Fibroblast of skin of left quadriceps (primary cell): ENCODE measurements at regions not wholly inside any gene's neighbourhood (a gene's known extent, or its start where the extent isn't known, plus 50 kb on each side); places are given as distances from the start of the nearest gene placed in this dataset.

Experiments
- DNase-seq, 2 experiments: peaks; one replicate each; pipeline ENCODE4 v3.0.0-alpha.2; 2013; ENCODE audit warnings: low read depth in 2 of 2

DNA sequence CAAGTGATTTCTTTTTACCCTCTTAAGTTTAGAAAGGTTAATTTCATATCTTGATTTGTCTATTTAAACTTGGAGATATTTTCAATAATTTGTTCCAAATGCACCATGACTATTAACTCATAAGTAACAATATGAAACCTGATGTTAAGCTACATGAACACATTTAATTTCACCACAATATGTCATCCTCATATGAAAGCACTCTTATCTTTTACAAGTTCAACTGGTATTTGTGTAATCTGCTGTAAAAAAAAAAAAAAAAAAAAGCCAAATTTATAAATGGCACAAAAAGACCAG, 110.4 kb downstream of the HFE start:
- DNase-seq: no peak

DNA sequence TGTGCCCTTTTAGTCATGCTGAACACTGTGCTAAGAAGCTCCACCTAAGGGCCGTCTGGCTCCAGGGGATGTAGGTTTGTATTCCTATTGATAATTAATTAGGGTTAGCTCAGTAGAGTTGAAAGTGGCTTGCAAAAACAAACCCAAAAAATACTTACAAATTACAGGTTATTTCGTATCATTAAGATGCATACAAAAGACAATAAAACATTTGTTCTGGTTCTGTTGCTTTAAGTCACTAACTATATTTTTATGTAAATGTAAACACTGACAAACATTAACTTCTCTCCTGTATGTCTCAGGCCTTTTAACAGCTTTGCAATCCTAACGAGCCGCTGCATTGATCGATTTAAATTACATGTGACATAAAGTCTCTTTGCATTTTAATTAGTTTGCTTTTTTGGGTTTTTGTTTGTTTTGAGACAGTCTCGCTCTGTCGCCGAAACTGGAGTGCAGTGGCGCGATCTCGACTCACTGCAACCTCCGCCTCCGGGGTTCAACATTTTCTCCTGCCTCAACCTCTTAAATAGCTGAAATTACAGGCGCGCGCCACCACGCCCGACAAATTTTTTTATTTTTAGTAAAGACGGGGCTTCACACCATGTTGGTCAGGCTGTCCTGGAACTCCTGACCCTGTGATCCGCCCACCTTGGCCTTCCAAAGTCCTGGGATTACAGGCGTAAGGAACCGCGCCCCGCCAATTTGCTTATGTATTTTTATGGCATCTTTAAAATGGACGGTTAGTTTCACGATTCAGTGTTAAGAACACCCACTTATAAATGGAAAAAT, 110.9 kb downstream of the HFE start:
- no peak for DNase-seq

DNA sequence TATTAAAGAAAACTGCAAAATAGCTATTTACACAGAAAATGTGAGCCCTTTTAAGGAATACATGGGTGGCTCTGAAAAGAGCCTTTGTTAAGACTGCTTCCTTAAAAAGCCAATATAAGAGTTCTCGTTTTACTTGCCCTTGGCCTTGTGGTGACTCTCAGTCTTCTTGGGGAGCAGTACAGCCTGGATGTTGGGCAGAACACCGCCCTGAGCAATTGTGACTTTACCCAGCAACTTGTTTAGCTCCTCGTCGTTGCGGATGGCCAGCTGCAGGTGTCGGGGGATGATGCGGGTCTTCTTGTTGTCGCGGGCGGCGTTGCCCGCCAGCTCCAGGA, 111.5 kb downstream of the HFE start:
- DNase-seq: no peak

DNA sequence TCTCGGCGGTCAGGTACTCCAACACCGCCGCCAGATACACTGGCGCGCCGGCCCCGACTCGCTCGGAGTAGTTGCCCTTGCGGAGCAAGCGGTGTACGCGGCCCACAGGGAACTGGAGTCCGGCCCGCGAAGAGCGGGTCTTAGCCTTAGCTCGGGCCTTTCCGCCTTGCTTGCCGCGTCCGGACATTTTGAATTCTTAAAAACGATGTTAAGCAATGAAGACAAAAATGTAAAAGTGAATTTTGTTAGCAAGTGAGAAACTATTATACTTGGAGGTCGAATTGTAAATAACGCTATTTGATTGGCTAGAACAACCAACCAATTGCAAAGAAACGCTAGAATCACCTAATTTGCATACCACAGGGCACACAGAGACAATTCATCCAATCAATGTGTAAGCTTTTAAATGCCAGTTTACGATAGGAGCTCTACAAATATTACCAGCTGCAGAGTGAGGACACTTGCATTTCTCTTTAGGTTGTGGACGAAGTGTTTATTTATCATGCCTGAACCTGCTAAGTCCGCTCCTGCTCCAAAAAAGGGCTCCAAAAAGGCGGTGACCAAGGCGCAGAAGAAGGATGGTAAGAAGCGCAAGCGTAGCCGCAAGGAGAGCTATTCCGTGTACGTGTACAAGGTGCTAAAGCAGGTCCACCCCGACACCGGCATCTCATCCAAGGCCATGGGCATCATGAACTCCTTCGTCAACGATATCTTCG, 112.0 kb downstream of the HFE start:
- peak; percentile 92 to 93 for DNase-seq

DNA sequence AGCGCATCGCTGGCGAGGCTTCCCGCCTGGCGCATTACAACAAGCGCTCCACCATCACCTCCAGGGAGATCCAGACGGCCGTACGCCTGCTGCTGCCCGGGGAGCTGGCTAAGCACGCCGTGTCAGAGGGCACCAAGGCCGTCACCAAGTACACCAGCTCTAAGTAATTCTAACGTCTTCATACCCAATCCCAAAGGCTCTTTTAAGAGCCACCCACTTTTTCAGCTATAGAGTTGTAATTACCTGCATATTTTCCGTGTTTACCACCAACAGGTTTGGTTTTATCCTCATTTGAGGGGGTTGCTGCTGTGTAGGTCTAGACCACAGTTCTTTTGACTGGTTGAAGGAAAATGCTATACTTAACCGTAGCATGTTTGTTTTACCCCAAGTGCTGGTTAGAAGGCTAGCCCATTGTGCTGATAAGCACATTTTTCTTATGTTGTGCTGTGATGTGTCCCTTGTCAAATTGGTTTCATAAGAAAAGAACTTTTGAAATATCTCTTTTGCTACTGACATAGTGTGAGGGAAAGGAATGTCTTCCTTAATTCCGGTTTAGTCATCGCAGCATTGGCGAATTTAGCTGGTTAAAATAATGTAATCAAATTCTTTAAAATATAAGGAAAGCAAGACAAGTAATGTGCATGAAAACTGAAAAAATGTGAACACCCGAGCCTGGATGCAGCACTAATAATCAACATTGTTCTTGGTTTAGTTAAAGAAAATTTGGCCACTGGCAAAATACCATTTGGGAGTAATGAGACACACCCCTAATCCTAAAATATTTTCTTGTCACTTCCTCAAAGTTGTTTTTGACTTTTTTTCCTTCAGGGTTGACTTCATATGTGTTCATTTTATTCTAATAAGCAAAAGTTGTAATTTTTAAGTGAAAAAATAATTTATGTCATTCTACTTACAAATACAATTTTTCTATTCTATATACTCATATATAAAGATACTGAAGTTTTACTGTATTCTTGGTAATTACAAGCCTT, 112.8 kb downstream of the HFE start:
- DNase-seq: no peak

DNA sequence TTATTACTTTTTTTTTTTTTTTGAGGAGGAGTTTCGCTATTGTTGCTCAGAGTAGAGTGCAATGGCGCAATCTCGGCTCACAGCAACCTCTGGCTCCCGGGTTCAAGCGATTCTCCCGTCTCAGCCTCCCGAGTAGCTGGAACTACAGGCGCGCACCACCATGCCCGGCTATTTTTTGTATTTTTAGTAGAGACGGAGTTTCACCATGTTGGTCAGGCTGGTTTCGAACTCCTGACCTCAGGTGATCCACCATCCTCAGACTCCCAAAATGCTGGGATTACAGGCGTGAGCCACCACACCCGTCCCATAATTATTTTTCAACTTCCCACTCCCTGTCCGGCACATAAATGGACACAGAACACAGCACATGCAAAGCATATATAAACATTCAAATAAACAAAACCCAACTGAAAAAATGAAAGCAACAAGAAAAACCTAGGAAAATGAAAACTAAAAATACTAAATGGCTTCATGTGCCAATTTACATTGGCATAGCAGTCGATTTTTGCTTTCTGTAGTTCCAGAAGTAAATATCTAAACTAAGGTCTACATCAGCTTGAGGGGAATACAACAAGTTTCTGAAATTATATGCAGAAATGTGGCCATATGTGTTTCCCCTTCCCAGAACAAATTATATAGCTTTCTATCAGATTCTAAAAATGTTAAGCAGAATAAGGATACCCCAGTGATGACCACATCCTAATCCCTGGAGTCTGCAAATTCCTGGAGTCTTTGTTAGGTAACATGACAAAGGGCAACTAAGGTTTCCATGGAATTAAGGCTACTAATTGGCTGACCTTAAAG, 113.9 kb downstream of the HFE start:
- DNase-seq: no peak

DNA sequence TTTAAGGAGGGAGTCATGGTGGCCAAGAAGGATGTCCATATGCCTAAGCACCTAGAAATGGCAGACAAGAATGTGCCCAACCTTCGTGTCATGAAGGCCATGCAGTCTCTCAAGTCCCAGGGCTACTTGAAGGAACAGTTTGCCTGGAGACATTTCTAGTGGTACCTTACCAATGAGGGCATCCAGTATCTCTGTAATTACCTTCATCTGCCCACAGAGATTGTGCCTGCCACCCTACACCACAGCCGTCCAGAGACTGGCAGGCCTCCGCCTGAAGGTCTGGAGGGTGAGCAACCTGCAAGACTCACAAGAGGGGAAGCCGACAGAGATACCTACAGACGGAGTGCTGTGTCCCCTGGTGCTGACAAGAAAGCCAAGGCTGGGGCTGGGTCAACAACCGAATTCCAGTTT, 115.0 kb downstream of the HFE start:
- no peak for DNase-seq

DNA sequence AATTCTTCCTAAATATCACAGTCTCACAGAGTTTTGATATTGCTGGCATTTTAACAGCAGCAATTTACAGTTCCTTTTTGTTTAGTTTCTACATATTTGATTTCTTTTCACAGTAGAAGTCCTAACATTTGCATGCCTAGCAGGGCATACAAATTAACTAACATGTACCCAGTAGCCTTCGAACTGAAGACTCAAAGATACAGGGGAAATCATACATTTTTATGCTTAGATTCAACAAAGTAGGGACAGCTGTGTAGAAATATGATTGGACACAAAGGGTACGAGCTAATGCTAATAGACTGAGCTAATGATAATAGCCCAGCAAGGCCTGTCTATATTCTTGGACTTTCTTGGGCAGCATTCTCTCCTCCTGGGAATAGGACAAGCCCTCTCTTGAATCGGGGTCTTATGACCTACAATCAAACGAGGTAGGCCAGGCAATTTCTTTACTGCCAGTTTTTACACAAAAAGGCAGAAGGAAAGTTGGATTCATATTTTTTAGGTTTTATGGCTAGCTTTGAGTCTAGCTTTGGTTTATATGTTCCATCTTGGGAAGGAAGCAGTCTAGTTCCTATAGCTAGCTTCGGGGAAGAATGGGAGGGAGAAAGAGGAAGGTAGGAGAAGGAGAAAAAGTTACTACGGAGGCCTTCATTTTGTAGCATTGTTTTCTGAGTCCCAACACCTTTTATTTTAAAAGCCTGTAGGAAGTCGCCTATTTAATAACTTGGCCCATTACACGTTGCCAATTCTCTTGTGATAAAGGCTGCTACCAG, 115.8 kb downstream of the HFE start:
- DNase-seq: no peak

DNA sequence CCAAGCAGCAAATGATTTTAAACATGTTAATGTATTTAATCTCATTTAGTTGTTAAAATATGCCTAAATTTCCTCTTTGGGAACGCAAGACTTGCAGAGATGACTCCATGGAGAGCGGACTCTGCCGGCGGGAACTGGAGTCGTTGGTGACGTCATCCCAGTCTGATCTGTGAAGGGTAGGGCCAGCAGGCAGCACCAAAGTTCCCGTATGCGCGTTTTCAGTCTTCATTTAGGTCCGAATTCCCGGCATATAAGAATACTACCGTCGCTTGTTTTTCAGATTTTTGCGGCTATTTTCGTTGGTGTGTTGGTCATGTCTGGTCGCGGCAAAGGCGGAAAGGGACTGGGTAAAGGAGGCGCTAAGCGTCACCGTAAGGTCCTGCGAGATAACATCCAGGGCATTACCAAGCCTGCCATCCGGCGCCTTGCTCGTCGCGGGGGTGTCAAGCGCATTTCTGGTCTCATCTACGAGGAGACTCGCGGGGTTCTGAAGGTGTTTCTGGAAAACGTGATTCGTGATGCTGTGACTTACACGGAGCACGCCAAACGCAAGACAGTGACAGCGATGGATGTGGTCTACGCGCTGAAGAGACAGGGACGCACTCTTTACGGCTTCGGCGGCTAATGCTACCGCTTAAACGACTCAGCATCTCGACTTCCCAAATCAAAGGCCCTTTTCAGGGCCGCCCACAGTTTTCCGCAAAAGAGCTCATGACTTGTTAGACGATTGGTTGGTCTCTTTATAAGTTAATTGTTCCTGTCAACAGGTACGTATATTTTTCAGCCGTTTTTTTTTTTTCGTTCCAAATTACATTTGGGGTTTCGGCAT, 117.3 kb downstream of the HFE start:
- DNase-seq: peak; percentile 98

DNA sequence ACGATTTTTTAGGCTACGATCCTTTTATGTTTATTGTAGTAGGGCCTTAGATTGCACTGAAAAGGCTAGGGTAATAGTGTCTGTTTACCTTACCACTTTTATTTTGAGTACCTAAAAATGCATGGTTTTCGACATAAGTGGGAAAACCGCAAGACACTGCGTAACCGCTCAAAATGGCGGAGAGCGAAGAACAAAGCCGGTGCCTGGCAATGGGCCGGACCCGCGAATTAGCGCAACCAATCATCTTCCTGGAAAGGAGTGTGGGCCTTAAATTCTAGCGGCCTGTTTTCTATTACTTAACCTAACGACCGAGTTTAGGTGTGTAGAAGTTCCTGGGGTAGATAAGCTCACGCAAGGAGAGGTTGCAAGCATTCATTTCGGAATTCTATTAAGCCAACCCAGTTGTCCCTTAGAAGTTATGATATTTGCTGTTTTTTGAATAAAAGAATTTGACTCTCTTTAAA, 118.0 kb downstream of the HFE start:
- DNase-seq: peak; percentile 86

DNA sequence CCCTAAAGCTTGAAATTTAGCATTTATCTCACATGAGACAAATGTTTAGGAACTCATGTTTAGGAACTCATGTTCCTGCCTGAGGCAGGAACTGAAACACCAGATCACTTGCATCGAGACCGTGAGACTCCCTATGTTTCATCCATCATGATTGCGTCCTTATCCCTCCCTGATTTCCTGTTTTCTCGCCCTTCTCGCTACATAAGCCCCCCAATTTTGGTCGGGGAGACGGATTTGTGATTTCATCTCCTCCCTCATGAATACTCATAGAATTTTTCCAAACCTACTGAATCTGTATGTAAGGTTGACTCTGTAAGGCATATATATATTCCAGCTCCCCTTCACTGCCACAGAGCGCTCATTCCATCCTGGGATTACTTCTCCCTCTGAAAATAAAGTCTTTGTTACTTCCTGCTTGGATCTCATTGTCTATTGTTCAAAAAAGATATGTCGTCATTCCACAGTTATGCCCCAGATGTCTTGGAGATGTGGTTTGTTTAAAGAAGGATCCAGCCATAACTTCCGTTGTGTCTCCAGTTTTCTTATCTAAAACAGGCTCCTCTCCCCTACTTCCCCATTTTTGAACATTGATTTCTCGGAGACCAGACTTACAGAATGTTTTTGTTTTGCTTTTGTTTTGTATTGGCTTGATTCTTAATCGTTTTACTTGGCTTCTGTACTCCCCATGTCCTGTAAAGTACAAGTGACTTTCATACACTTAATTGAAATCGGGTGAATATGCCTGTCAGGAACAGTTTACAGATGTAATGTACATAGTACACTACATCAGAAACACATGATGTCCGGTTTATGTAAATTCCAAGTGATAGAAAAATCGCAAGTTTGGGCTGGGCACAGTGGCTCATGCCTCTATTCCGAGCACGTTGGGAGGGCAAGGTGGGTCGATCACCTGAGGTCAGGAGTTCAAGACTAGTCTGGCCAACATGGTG, 118.7 kb downstream of the HFE start:
- peak; percentile 69 for DNase-seq

DNA sequence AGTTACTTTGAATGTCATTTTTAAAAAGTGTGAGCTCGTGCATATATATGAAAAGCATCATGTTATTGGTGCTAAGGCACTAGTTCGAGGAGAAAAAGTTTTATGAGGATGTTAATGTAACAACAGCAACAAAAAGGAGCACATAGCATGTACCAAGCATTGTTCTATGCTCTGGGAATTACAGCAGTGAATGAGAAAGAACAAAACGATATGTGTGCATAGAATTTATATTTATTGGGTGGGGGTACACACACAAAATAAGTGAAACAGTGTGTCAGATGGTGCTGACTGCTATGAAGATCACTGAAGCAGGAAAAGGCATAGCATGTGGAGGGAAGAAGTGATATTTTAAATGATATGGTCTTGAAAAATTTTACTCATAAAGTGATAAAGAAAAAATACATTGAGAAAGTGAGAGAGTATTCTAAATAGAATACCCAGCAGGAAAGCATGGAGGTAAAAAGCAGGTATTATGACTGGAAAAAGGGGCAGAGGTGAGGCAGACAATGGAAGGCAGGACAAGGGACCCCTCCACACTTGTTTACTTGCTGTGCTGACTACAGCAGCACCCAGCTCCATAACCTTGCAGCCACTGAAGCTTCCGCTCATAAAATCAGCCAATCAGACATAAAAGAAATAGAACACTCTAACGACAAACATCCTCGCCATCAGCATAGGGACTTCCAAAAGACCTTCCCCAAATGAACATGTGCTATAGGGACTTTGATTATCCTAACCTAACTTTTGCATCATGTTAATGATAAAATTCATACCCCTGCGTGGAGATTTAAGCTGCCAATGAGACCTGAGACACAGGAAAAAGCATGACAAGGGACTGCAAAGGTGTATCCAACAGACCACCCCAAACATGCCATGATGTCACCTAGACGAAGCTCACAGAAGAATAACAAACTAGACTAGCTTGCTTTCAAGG, 119.9 kb downstream of the HFE start:
- no peak for DNase-seq

DNA sequence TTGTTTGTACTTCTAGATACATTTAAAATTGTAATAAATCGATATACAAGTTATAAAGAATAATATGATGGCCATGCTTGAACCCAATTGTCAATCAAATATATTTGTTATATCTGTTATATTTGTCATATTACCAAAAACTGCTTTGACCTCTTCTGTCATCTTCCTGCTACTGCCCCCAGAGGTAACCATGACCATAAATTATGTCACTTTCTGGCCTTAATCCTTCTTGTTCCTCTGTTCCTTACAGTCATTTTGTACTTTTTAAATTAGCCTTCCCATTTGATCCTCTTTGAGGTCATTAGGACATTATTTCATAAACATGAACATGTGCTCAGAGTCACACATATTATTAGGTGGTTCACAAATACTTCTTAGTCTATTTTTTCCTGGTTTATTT, 124.7 kb downstream of the HFE start:
- DNase-seq: no peak

DNA sequence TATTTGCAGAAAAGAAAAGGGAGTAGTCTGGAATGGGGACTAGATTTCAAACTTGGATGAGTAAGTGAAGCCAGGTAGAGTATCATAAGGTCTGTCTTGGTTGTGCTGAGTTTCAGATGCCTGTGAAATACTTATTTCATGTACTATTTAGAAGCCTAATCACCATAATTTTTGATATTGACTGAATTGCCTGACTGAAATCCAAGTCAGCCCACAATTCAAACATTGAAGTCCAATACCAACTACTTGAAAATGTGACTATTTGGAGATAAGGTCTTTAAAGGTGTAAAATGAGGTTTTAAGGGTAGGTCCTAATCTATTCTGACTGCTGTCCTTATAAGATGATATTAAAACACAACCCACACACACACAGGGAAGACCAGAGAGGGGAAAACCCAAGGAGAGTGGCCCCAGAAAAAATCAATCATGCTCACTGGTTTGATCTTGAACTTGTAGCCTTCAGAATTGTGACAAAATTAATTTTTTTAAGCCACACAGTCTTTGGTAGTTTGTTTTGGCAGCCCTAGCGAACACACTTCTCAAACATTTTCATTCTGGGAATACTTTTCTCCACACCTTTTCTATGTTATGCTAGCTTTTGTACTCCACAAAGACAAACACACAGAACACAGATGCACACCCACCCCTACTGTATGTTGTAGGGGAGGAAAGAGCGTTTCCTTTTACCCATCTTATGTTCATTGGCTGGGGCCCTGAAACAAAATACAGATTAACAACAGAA, 126.3 kb downstream of the HFE start:
- DNase-seq: no peak

DNA sequence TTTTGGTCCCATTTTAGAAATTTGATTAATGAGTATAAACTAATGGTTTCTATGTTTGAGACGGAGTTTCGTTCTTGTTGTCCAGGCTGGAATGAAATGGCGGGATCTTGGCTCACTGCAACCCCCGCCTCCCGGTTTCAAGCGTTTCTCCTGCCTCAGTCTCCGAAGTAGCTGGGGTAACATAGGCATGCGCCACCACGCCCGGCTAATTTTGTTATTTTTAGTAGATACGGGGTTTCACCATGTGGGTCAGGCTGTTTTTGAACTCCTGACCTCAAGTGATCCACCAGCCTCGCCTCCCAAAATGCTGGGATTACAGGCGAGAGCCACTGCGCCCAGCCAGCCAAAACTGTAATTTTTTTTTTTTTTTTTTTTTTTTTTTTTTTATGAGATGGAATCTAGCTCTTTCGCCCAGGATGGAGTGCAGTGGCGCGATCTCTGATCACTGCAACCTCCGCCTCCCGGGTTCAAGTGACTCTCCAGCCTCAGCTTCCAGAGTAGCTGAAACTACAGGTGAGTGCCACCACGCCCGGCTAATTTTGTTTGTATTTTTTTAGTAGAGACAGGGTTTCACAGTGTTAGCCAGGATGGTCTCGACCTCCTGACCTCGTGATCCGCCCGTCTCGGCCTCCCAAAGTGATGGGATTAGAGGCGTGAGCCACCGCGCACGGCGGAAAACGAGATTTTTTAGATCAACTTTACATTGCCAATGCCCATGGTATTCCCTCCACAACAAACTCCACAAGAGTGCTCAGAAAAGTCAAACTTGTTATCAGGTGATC, 127.8 kb downstream of the HFE start:
- no peak for DNase-seq
